Fibroblast of lung (primary cell): ENCODE measurements at regions not wholly inside any gene's neighbourhood (a gene's known extent, or its start where the extent isn't known, plus 50 kb on each side); places are given as distances from the start of the nearest gene placed in this dataset.

Experiments used
- DNase-seq, 2 donors: peaks; one replicate each; pipeline versions ENCODE4 v3.0.0 to v3.0.0-alpha.2; 2010; ENCODE audit warnings: low read depth in 2 of 2
- H2AFZ ChIP-seq: 2 replicates; pipeline ENCODE4 v1.5.1; 2012; ENCODE audit warnings: low read length, control low read depth, inconsistent platforms
- H3K27ac ChIP-seq: 2 replicates; pipeline ENCODE4 v1.5.1; 2011; ENCODE audit warnings: low read length, control low read depth; ENCODE audit not compliant: insufficient read depth
- H3K27me3 ChIP-seq: 2 replicates; pipeline ENCODE4 v1.5.1; 2011; ENCODE audit warnings: mild to moderate bottlenecking, low read length; ENCODE audit not compliant: control insufficient read depth, insufficient read depth
- H3K36me3 ChIP-seq: 2 replicates; pipeline ENCODE4 v1.5.1; 2011; ENCODE audit warnings: low read length; ENCODE audit not compliant: control insufficient read depth, insufficient read depth
- H3K4me1 ChIP-seq: 2 replicates; pipeline ENCODE4 v1.5.1; 2011; ENCODE audit warnings: low read length; ENCODE audit not compliant: control insufficient read depth, insufficient read depth; ENCODE audit errors: extremely low read depth
- H3K4me2 ChIP-seq: 2 replicates; pipeline ENCODE4 v1.5.1; 2011; ENCODE audit warnings: low read length, control low read depth; ENCODE audit not compliant: insufficient read depth; ENCODE audit errors: extremely low read depth
- H3K4me3 ChIP-seq, 4 experiments: fragments of 200-600 bp in 1 of 4; sonication (generic) in 1 of 4; replicated peaks in 1 of 4; 2 replicates each; pipeline ENCODE4 v1.5.1; 2011 to 2016; ENCODE audit warnings: low read length in 4 of 4, low read depth in 3 of 4, mild to moderate bottlenecking in 3 of 4, control low read depth in 2 of 4, inconsistent platforms in 1 of 4, mixed read lengths in 1 of 4; ENCODE audit not compliant: insufficient read depth in 1 of 4; ENCODE audit errors: control extremely low read depth in 1 of 4
- H3K79me2 ChIP-seq: 2 replicates; pipeline ENCODE4 v1.5.1; 2012; ENCODE audit warnings: mild to moderate bottlenecking, low read length, inconsistent platforms; ENCODE audit not compliant: control insufficient read depth, insufficient read depth
- H3K9ac ChIP-seq: 2 replicates; pipeline ENCODE4 v1.5.1; 2011; ENCODE audit warnings: mild to moderate bottlenecking, low read length, control low read depth; ENCODE audit not compliant: insufficient read depth
- H3K9me3 ChIP-seq: 2 replicates; pipeline ENCODE4 v1.5.1; 2012; ENCODE audit warnings: low read depth, low read length; ENCODE audit not compliant: control insufficient read depth, insufficient read depth
- H4K20me1 ChIP-seq: 2 replicates; pipeline ENCODE4 v1.5.1; 2011; ENCODE audit warnings: low read length; ENCODE audit not compliant: control insufficient read depth, insufficient read depth; ENCODE audit errors: extremely low read depth
- CTCF ChIP-seq, 2 donors: IDR thresholded peaks in 1 of 2; conservative IDR thresholded peaks in 1 of 2; 1 replicate in 1 of 2; 2 replicates in 1 of 2; pipeline ENCODE4 v1.5.1; 2011 to 2012; ENCODE audit warnings: low read length in 2 of 2, control low read depth in 1 of 2, inconsistent platforms in 1 of 2, low read depth in 1 of 2, mild to moderate bottlenecking in 1 of 2
- EZH2 ChIP-seq: IDR thresholded peaks from 2 replicates; pipeline ENCODE4 v1.5.1; 2012; ENCODE audit warnings: low read length, control low read depth, mild to moderate bottlenecking; ENCODE audit errors: missing control alignments

- Histone ChIP-seq H3K36me3 (no peaks in the 10 kb centered on the region), H3K4me2 (no peak overlapping the region), H3K9ac (no peak overlapping the region), H3K4me1 (no peaks in the 10 kb centered on the region), H2AFZ (no peak overlapping the region), H3K4me3 (no peak overlapping the region), H3K27ac (no peak overlapping the region), H3K79me2 (no peaks in the 10 kb centered on the region), H3K9me3 (no peaks in the 10 kb centered on the region), H4K20me1 (no peaks in the 10 kb centered on the region), H3K27me3 (no peaks in the 10 kb centered on the region)
- TF ChIP-seq EZH2 (no peak), CTCF (conservative IDR thresholded peaks at IDR 0.05 in 1 of 2, IDR thresholded peaks at IDR 0.05 in 1 of 2; ENCODE audit: low read depth in 1 of 2, low read length in 2 of 2) (no peak)
- DNase-seq, result peak in 1 of 2 donors; percentile 17
These were observed 450.7 kb upstream of the PIK3C3 start for GRCh38 chr18:41504316-41504715.

GRCh38 chr18:41501848-41502247, 453.2 kb upstream of the PIK3C3 start:
- no peaks in the 10 kb centered on the region for H3K27me3 ChIP-seq
- H3K79me2 ChIP-seq, result no peaks in the 10 kb centered on the region
- no peak overlapping the region for H3K4me2 ChIP-seq
- TF ChIP-seq CTCF (conservative IDR thresholded peaks at IDR 0.05 in 1 of 2, IDR thresholded peaks at IDR 0.05 in 1 of 2; ENCODE audit: low read depth in 1 of 2, low read length in 2 of 2) (no peak), EZH2 (no peak)
- no peaks in the 10 kb centered on the region for H4K20me1 ChIP-seq
- no peak overlapping the region for H3K9ac ChIP-seq
- H3K4me3 ChIP-seq, result no peak overlapping the region
- no peak for DNase-seq
- no peak overlapping the region for H3K27ac ChIP-seq
- H3K36me3 ChIP-seq, result no peaks in the 10 kb centered on the region
- no peaks in the 10 kb centered on the region for H3K9me3 ChIP-seq
- no peaks in the 10 kb centered on the region for H3K4me1 ChIP-seq
- no peak overlapping the region for H2AFZ ChIP-seq

GRCh38 chr18:41499345-41499744, 455.7 kb upstream of the PIK3C3 start:
- Histone ChIP-seq H3K4me3 (no peak overlapping the region), H3K36me3 (no peaks in the 10 kb centered on the region), H3K27me3 (no peaks in the 10 kb centered on the region), H3K4me2 (no peak overlapping the region), H3K4me1 (no peaks in the 10 kb centered on the region), H3K79me2 (no peaks in the 10 kb centered on the region), H2AFZ (no peak overlapping the region), H3K27ac (no peak overlapping the region), H3K9ac (no peak overlapping the region), H3K9me3 (no peaks in the 10 kb centered on the region), H4K20me1 (no peaks in the 10 kb centered on the region)
- no peak for DNase-seq
- TF ChIP-seq EZH2 (no peak), CTCF (conservative IDR thresholded peaks at IDR 0.05 in 1 of 2, IDR thresholded peaks at IDR 0.05 in 1 of 2; ENCODE audit: low read depth in 1 of 2, low read length in 2 of 2) (no peak)
